Left ventricle myocardium inferior (tissue), 1 donor: ENCODE measurements at regions not wholly inside any gene's neighbourhood (a gene's known extent, or its start where the extent isn't known, plus 50 kb on each side); places are given as distances from the start of the nearest gene placed in this dataset.
"Not testable (repeated sequence)": the region's sequence is repeated elsewhere in the genome, so short reads cannot be mapped to it uniquely, and the experiment has no call there.

Experiments
- DNase-seq: peaks from one replicate; pipeline ENCODE4 v3.0.0-alpha.2; 2020
- H3K27ac ChIP-seq: fragments of 200-600 bp; replicated peaks from 2 replicates; pipeline ENCODE4 v1.8.0; 2021
- H3K27me3 ChIP-seq: fragments of 200-600 bp; 2 replicates; pipeline ENCODE4 v1.8.0; 2021; ENCODE audit warnings: low read depth
- H3K36me3 ChIP-seq: fragments of 200-600 bp; 2 replicates; pipeline ENCODE4 v1.8.0; 2021
- H3K4me1 ChIP-seq: fragments of 200-600 bp; 2 replicates; pipeline ENCODE4 v1.8.0; 2021
- H3K4me3 ChIP-seq: fragments of 200-600 bp; 2 replicates; pipeline ENCODE4 v1.8.0; 2021; ENCODE audit warnings: mild to moderate bottlenecking, moderate library complexity
- H3K9me3 ChIP-seq: fragments of 200-600 bp; replicated peaks from 2 replicates; pipeline ENCODE4 v1.8.0; 2021
- intact Hi-C: fragments of 100-400 bp; cut with micrococcal nuclease; formaldehyde crosslinking; loops from one replicate; pipeline ENCODE4 v1.11.0; 2022
- TF ChIP-seq, protein P1 (sequence below): fragments of 200-600 bp; IDR thresholded peaks from 2 replicates; pipeline ENCODE4 v1.8.0; 2021; ENCODE audit warnings: antibody characterized with exemption, mild to moderate bottlenecking, borderline replicate concordance
- donor health status: DM: no; HTN: yes; CAD: no; lungs with severe emphysema.

- Histone ChIP-seq H3K4me1 (no peaks in the 10 kb centered on the region), H3K4me3 (no peak overlapping the region), H3K27ac (no peak overlapping the region), H3K9me3 (peaks cover 50% of the 10 kb centered on the region), H3K36me3 (no peaks in the 10 kb centered on the region), H3K27me3 (no peaks in the 10 kb centered on the region)
- DNase-seq = no peak
- TF ChIP-seq, protein P1, sequence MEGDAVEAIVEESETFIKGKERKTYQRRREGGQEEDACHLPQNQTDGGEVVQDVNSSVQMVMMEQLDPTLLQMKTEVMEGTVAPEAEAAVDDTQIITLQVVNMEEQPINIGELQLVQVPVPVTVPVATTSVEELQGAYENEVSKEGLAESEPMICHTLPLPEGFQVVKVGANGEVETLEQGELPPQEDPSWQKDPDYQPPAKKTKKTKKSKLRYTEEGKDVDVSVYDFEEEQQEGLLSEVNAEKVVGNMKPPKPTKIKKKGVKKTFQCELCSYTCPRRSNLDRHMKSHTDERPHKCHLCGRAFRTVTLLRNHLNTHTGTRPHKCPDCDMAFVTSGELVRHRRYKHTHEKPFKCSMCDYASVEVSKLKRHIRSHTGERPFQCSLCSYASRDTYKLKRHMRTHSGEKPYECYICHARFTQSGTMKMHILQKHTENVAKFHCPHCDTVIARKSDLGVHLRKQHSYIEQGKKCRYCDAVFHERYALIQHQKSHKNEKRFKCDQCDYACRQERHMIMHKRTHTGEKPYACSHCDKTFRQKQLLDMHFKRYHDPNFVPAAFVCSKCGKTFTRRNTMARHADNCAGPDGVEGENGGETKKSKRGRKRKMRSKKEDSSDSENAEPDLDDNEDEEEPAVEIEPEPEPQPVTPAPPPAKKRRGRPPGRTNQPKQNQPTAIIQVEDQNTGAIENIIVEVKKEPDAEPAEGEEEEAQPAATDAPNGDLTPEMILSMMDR = no peak
- intact Hi-C loops = no loop called here
These were observed 331.6 kb upstream of the PTGER4 start for GRCh38 chr5:40347981-40348725.

- Histone ChIP-seq H3K36me3 (no peaks in the 10 kb centered on the region), H3K4me1 (no peaks in the 10 kb centered on the region), H3K9me3 (peaks cover 38% of the 10 kb centered on the region), H3K4me3 (no peak overlapping the region), H3K27me3 (no peaks in the 10 kb centered on the region), H3K27ac (no peak overlapping the region)
- no peak for DNase-seq
- intact Hi-C loops = no loop called here
- TF ChIP-seq, protein P1 = no peak
These were observed 332.8 kb upstream of the PTGER4 start for GRCh38 chr5:40346901-40347300.

GRCh38 chr5:40338434-40338833 lies 341.3 kb upstream of the PTGER4 start:
- DNase-seq, H3K4me1 ChIP-seq, intact Hi-C loops, H3K36me3 ChIP-seq, H3K27ac ChIP-seq, H3K4me3 ChIP-seq, H3K27me3 ChIP-seq: not testable (repeated sequence)
- peaks cover 19% of the 10 kb centered on the region for H3K9me3 ChIP-seq

GRCh38 chr5:40334242-40334635 lies 345.5 kb upstream of the PTGER4 start:
- H3K4me1 ChIP-seq = peaks cover 8% of the 10 kb centered on the region
- H3K27me3 ChIP-seq = no peaks in the 10 kb centered on the region
- peak overlapping the region; percentile 72 for H3K27ac ChIP-seq
- DNase-seq = no peak
- peaks cover 7% of the 10 kb centered on the region for H3K9me3 ChIP-seq
- intact Hi-C loops = no loop called here
- TF ChIP-seq, protein P1 = no peak
- no peak overlapping the region for H3K4me3 ChIP-seq
- no peaks in the 10 kb centered on the region for H3K36me3 ChIP-seq

DNA sequence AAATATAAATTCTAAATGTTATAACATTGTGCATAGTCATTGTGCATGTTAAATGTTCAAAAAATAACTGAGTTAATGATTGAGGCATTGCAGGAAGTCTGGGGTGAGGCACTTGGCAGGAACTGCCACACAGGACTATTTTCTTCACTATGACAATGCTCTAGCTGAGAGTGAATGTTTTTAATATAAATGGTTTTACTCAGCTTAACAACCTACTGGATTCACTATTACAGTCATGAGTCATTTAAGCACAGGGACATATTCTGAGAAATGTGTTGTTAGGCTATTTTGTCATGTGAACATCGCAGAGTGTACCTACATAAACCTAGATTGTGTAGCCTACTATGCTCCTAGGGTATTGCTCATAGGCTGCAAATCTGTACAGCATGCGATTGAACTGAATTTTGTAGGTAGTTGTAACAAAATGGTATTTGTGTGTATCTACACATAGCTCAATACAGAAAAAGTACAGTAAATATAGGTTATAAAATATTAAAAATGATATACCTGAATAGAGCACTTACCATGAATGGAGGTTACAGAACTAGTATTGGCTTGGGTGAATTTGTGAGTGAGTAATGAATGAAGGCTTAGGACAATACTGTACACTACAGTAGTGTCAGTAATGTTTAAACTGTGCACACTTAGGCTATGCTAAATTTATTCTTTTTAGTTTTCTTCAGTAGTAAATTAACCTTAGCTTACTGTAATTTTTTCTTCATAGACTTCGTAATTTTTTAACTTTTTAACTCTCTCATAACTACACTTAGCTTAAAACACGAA lies 346.1 kb upstream of the PTGER4 start:
- Histone ChIP-seq H3K4me3 (no peak overlapping the region), H3K36me3 (no peaks in the 10 kb centered on the region), H3K4me1 (peaks cover 8% of the 10 kb centered on the region), H3K27ac (peak overlapping the region; percentile 72), H3K9me3 (peaks cover 7% of the 10 kb centered on the region), H3K27me3 (no peaks in the 10 kb centered on the region)
- DNase-seq = no peak
- TF ChIP-seq, protein P1 = no peak
- intact Hi-C loops = no loop called here

- intact Hi-C loops = no loop called here
- no peaks in the 10 kb centered on the region for H3K36me3 ChIP-seq
- no peak overlapping the region for H3K4me3 ChIP-seq
- peaks cover 5% of the 10 kb centered on the region for H3K9me3 ChIP-seq
- TF ChIP-seq, protein P1 = no peak
- DNase-seq = no peak
- no peaks in the 10 kb centered on the region for H3K27me3 ChIP-seq
- peaks cover 8% of the 10 kb centered on the region for H3K4me1 ChIP-seq
- H3K27ac ChIP-seq = peak overlapping the region; percentile 72
These were observed 346.7 kb upstream of the PTGER4 start for GRCh38 chr5:40332970-40333369.
